ENCODE measurements at regions not wholly inside any gene's neighbourhood (a gene's known extent, or its start where the extent isn't known, plus 50 kb on each side); places are given as distances from the start of the nearest gene placed in this dataset.

- TF ChIP-seq GATA2 (IDR thresholded peaks at IDR 0.05; ENCODE audit: low read depth, low read length) (no peak), GATA3 (IDR thresholded peaks at IDR 0.05; ENCODE audit: low read depth, low read length) (no peak)
Measured at GRCh38 chr12:125467363-125467762, 402.1 kb downstream of the AACS start.

Measured in SH-SY5Y (cell line).